GM23338 (cell line): ENCODE measurements at regions not wholly inside any gene's neighbourhood (a gene's known extent, or its start where the extent isn't known, plus 50 kb on each side); places are given as distances from the start of the nearest gene placed in this dataset.

ENCODE experiments used
- CTCF ChIP-seq, 2 experiments: fragments of 200-600 bp in 1 of 2; sonication (generic) in 1 of 2; conservative IDR thresholded peaks; 2 replicates each; pipeline versions ENCODE4 v1.5.1 to v1.6.1; 2016 to 2017; ENCODE audit warnings: antibody characterized with exemption in 2 of 2, low read depth in 2 of 2, mild to moderate bottlenecking in 2 of 2, moderate library complexity in 1 of 2
- NANOG ChIP-seq: IDR thresholded peaks from 2 replicates; pipeline ENCODE4 v1.6.1; 2016; ENCODE audit warnings: antibody characterized with exemption, borderline replicate concordance
- REST ChIP-seq: IDR thresholded peaks from one replicate; pipeline ENCODE4 v1.6.1; 2018; ENCODE audit warnings: antibody characterized with exemption; ENCODE audit not compliant: unreplicated experiment
- ZNF331 ChIP-seq: fragments of 250-450 bp; sonication (Bioruptor Pico); IDR thresholded peaks from 2 replicates; pipeline ENCODE4 v1.5.0; 2020; ENCODE audit warnings: low read depth, mild to moderate bottlenecking, moderate library complexity

GRCh38 chr12:105860561-105861207, 278.1 kb downstream of the NUAK1 start:
- TF ChIP-seq NANOG, result no peak
- no peak for TF ChIP-seq CTCF (conservative IDR thresholded peaks at IDR 0.05; ENCODE audit: low read depth in 2 of 2)
- no peak for TF ChIP-seq ZNF331 (CRISPR knock-in tag)
- no peak for TF ChIP-seq REST
